Femur (tissue), 1 donor: ENCODE measurements at regions not wholly inside any gene's neighbourhood (a gene's known extent, or its start where the extent isn't known, plus 50 kb on each side); places are given as distances from the start of the nearest gene placed in this dataset.
"Not testable (repeated sequence)": the region's sequence is repeated elsewhere in the genome, so short reads cannot be mapped to it uniquely, and the experiment has no call there.

Experiments used
- DNase-seq: peaks from one replicate; pipeline ENCODE4 v3.0.0-alpha.2; 2017

DNA sequence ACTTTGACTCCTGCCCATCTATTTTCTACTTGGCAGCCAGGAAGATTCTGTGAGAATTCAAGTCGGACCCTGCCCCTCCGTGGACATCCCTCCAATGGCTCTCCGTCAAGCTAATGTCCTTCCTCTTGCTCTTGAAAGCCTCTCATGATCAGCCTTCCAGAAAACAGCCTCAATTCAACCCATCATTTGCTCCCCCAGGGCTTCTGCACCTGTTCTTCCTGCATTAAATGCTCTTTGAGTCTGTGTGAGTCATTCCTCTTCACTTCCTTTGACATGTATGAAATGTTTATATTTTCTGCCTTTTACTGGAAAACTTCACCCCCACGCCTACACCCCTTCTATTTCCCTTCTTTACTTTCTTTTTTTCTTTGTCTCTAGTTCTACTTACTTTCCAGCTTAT, 734.1 kb upstream of the ZP4 start:
- no peak for DNase-seq

DNA sequence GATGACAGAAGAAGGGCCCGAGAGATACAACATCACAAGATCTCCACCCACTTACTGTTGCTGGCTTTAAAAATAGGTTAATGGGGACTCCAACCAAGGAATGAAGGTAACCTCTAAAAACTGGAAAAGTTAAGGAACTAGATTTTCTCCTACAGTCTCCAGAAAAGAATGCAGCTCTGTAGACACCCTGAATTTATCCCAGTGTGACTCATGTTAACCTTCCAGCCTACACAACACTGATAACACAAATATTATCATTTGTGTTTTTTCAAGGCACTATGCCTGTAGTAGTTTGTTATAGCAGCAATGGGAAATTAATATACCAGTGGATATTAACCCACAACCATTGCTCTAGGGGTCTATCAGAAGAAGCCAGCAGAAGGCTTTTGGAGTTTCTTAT, 730.7 kb upstream of the ZP4 start:
- DNase-seq: no peak

DNA sequence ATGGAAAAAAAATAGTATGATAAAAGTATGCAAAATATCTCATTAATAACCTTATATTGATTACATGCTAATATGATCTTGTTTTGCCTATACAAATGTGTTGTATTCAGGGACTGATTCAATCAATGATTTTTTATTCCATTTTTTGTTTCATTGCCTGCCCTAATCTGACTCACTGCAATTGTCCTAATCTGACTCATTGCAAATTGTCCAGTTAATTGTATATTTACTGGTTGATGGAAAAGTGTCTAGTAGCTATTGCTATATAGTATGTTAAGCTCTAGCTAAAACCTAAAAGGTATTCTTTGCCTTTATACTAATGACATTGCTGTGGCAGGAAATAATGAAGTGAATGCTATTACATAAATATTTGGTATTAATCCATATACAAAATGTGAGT, 728.9 kb upstream of the ZP4 start:
- no peak for DNase-seq

DNA sequence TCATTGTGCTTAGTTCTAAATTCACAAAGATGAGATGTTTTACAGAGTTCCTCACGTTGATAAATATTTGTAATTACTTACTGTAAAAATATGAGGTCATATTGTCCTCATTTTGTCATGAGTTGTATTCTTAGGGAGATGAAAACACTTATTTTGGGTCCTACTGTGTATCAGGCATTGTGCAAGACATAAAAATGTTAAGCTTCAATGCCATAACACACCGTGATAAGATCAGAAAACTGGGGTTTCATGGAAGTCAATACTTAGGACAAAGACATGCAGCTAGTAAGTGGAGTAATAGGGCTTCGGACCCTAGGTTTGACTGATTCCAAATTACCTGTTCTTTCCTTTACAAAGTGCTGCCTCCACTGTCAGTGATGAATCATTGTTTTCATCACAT, 720.7 kb upstream of the ZP4 start:
- DNase-seq: no peak

DNA sequence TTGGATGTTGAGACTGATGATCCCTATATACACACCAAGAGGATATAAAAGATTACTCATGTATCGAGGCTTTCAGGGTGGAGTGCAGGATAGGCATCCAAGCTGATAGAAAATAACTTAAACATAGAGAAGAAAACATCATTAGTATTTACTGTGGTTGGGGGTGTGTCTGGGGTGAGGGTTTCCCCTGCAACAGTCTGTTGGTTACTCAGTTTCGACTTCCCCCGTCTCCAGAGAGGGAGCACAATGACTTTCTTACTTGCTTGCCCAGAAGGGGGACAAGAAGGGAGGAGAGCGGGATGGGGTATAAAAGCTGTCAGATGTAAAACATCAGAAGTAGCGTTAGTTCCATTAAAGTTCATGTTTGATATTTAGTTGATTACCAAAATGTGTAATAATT, 717.4 kb upstream of the ZP4 start:
- DNase-seq: no peak

DNA sequence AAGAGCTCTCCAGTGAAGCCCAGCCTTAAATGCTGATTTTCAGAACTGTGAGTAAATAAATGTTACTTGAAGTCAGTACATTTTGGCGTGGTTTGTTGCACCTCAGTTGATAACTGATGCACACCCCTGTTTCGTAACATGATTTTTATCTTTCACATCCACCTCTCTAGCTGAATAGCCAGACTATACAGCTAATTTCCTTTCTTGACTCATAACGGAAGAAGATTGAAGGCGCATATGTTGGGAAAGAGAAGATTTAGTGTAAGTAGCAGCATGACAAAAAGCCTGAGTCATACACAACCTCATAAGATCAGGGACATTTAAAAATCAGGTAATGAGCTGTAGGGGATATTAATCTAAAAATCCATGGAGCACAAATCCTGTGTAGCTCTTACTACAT, 716.2 kb upstream of the ZP4 start:
- no peak for DNase-seq

DNA sequence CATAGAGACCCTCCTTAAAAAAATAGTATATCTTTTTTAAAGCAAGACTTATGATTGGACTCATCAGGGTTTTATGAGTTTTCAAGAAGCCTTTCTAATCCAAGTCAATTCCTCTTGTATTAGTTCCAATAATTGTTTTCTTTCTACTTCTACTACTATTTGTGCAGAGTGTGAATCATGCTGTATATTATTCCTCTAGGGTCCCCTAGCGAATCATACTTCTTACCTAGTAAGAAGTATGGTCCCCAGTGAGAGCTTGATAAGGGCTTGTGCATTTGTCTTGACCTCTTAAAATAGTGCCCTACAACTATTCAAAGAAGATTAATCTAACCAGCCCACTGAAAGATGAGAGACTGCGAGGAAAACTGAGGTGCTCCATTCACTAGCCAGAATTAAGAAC, 715.7 kb upstream of the ZP4 start:
- no peak for DNase-seq

DNA sequence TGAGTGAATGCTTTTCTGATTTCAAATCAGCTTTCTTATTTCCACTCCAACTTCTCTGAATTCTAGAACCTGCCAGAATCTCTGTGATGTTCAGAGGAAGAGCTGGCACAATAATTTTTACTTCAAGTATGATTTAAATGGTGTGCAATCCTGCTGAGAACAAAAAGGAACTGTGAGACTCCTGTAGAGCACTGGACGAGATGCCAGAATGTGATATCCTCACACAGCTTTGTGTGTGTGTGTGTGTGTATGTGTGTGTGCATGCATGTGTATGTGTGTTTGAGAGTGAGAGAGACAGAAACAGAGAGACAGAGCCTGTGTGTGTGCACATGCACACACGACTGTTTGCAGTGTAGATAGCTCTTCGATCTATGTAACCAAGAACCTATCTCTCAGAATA, 713.6 kb upstream of the ZP4 start:
- DNase-seq: no peak

DNA sequence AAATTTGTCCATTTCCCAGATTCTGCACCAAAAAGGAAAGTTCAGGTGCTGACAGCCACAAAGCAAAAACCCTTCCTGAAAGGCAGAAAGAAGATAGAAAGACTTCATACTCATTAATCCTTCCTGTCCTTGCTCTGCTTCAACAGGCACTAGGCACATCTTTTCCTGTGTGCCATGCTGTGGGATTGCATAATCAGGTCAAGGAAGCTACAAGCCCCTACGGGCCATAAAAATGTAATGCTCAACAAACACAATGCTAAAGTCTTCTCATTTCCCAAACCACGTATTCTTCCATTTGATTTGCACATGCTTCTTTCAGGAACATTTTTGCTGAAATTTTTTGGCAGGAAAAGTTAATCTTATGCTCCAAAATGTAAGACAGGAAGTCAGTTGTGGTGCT, 710.9 kb upstream of the ZP4 start:
- not testable (repeated sequence) for DNase-seq

DNA sequence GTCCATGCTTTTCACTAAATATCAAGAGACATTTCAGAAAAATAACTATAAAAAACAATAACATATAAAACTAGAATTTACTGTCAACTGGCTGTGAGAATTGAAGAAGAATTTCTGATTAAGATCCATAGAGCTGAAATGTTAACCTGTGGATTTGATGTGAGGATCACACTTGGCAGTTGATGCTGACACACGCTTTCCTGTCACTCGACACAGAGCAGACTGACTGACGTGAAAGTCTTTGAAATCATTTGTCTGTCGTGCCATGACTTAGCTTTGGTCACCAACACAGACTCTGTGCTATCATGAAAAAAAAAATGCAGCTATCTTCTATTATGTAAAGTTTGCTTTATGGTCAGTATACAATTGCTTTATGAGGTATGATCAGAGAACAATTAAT, 706.0 kb upstream of the ZP4 start:
- DNase-seq: no peak

DNA sequence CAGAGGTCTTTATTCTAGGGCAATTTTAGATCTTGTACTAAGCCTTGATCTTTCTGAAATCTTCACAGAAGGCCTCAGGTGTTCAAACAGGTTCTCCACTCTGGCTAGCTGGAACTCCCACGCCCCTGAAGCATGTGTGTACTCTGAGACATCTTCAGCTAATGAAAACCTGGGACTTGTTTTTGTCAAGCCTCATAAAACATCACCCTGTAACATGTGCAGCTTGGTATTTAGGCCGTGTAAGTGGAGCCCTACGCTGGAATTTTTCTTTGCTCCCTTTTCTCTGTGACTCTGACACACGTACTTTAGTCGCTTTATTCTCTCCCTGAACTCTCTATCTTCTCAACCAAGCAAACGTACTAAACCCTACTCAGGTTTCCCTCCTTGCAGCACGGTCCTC, 701.9 kb upstream of the ZP4 start:
- no peak for DNase-seq

DNA sequence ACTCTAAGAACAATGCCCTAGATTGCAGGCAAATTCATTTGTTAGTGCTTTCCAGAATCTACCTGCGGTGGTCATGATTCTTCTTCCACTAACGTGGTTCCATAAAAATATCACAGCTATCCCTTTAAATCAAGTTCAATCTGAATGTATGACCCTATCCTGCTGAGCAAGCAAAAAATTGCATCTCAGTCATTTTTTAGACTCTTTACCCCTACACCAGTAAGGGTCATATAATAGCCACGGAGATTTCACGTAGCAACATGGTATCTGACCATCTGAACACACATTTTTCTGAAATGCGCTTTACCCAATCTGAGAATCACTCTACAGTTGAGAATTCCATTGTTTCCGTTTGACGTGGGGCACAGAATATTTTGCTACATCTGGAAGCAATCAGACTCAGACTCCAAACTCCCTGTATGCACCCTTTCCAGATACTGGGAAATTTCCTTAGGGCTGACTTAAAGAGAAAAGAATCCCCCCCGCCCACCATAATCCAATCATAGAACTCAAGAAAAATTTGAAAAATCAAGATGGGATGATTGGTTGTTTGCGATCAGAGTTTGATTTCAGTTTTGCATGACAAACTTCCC, 699.2 kb upstream of the ZP4 start:
- peak; percentile 18 for DNase-seq

DNA sequence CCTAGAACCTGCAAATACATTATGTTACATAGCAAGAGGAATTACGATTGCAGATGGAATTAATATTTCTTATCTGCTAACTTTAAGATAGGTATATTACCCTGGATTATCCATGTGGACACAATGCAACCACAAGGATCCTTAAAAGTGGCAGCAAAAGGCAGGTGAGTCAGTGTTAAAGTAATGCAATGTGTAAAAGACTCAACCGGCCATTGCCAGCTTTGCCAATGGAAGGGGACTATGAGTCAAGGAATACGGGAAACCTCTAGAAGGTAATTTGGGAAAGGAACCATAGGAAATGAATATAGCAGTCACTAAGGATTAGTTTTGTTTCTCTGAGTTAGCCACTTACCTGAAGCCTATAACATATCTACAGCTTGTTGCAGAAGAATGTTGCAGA, 692.1 kb upstream of the ZP4 start:
- no peak for DNase-seq

DNA sequence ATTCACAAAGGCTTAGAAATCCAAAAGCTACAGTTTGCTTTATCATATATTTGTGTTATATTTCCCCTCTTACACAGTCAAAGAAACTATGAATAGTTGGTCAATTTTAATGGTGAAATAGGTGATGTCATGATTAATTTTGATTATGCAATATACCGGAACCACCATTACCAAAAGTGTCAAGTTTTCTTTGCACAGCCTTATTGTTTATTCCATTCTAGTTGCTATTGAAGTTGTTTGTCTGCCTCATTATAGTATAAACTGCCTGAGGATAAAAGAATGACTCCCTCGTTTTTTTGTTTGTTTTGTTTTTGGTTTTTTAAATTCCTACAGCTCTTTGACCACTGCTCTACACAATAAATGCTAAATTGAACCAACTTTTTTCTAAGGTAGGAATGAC, 690.6 kb upstream of the ZP4 start:
- DNase-seq: no peak

DNA sequence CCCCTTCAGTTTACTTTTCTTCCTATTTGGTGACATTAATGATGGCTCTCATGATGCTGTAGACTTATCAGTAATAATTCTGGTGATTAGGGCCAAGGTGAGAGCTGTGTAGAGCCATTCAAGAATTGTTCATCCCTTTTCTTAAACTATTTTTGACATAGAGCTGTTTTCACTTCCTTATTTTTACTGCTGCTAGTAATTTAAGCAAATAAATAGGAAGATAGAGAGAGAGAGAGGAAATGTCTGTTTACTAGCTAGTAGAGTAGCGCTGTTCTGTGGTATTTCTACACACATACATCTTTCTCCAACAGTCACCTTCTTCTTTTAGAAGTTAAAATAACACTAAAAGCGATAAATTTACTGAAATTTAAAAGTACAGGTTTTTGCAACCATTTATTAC, 678.0 kb upstream of the ZP4 start:
- DNase-seq: no peak

DNA sequence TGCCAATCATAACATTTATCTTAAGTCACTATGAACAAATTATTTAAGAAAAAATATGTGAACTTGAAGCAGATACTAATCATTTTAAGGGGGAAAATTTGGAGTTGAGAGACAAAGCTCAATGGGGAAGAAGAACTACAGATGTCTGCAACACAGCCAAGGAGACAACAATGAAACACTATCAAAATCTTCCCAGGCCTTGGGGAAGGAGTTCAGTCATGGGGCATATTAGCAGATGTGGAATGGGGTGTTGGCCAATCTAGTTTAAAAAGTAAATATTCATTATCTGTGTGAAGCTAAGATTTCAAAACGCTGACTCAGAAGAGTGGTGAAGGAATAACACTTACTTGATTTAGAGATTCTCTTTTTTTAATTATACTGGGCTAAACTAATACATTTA, 671.6 kb upstream of the ZP4 start:
- no peak for DNase-seq

DNA sequence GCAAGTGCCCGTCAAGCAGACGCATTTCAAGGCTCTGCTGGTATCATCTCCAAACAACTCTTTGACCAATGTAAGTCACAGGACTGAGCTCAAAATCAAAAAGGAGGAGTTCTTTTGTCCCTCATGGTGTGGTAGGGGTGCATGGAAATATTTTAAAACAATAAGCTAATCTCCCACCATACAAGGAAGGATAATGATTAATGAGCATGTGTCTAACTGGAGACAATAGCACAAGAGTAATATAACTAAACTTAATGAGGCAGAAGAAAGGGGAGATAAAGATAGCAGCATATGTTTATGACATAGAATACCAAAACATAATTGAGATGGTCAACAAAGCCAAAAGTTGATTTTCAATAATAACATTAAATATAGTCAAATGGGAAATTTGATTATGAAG, 668.0 kb upstream of the ZP4 start:
- no peak for DNase-seq

DNA sequence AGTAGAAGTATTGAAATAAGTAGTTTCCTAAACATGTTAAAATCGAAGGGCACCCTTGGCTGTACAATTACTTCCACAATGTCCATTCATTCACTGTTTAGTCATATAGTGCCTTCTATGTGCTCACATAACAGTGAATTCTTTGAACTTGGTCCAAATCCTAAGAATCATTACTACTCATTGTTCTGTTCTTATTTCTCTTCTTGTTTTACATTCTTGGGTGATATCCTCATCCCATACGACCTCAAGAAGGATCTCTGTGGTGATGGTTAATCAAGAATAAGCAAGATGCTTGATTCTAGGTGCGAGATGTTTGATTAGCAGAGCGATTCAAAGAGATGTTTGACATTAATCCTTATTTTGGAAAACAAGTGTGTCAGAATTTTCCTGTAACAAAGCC, 667.4 kb upstream of the ZP4 start:
- DNase-seq: no peak

DNA sequence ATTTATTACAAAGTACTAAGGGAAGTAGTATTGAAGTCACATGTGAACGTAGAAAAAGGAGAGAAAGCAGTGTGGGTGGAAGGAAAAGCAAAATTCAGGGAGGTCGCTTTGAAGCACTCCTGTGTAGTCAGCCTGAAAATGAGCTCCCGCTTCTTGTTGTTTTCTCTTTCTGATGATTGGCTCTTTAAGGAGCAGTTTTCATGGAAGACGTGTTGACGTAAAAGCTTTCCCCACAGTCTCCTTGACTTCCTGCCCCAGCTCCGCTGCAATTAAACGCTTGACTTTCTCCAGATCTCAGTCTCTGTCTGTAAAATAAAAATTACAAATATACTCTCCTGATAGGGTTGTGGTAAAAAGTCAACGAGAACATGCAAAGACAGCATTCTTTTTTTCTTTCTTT, 661.5 kb upstream of the ZP4 start:
- DNase-seq: no peak

DNA sequence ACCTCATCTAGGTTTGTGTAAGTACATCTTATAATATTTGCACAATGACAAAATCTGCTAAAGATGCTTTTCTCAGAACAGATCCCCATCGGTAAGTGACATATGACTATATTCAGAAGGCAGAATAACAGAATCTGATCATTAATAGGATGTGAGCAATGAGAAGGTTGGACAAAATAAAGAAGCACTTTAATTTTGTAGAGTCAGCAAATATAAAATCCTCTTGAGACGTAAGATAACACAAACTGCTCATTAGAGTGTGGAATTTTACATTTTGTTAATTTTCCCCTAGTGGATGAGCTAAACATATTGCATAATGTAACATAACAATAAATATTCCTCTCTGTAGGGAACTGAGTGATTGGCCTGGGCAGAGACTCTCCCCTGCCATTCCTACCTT, 658.4 kb upstream of the ZP4 start:
- no peak for DNase-seq

DNA sequence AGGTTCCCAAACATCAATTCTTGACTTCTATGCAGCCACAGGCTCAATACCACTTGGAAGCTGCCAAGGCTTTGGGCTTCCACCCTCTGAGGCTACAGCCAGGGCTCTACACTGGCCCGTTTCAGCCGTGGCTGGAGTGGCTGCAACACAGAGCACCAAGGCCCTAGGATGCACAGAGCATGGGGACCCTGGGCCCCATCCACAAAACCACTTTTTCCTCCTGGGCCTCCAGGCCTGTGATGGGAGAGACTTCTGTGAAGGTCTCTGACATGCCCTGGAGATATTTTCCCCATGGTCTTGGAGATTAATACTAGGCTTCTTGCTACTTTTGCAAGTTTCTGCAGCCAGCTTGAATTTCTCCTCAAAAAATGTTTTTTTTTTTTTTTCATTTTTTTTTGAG, 655.4 kb upstream of the ZP4 start:
- DNase-seq: no peak

DNA sequence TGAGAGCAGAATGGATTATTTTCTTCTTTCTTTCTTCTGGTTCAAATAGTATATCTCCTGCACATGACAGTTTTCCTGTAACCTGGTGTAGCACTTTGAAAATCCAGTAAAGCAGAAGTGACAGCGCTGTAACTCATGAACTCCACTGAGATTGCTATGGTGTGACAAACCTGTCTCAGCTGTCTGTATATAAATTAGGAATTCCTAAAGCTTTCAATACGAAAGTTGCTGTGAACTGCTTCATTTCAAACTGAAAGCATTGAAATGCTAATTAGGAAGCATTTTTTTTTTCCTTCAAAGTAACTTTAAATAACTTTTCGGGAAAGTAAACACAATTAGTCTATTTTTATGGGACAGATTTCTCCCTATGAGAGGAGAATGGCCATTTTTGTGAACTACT, 646.9 kb upstream of the ZP4 start:
- no peak for DNase-seq

DNA sequence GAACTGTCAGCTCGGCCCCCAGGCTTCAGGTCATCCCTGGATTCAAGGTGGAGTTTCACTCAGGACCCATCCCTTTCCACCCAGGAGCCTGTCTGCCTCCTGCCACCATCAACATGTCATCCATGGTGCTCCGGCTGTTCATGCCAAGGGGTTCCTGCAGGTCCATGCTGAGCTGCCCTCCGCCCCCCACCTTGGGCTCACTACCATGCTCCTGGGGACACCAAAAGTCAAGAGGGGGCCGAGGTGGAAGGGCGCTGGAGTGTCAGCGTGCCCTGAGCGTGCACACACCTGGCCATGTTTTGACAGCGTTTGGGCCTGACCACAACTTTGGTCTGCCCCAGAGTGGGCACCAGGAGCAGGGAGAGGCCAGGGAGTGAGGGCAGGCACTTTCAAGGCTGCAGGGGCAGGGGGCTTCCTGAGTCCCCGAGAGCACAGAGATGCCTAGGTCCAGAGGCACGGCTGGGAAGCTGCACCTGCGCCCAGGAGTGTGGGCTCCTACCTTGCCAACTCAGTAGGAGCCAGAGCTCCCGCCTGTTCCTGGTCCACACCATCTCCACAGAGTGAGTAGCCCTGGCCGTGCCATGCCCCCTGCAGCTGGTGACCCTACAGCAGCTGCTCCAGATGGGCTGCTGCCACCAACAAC, 639.6 kb upstream of the ZP4 start:
- DNase-seq: no peak

DNA sequence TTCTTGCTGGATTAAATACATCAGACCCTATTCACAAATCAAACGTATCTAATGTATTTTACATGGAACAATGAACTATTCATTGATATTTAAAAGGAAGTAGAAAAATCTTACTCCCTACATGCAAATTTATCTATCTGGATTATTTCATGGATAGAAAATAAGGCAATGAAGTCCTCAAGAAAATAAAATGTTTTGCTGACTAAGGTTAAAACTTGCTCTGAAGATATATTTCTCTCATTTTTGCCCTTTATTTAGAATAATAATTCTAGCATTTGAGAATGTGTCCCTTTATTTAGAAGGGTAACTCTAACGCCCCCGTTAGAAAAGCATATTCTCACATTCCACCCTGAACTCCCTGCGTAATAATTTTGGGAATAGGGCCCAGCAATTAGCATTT, 627.0 kb upstream of the ZP4 start:
- DNase-seq: no peak

DNA sequence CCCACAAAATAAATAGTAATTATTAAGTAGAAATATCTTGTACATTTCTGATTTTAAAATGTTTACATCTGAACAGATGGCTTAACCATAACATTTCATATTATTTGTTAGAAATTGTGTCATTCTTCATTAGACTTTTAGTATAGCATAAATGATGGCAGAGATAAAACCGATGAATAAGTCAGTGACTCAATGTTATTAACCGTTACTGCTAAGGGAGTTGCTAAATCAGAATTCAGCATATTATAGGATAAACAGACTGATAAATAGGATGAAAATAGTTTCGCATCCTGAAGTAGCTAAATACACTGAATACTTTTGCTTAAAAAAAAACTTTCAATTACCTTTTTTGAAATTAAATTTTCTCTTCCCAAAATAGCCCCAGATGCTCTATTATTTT, 610.6 kb upstream of the ZP4 start:
- DNase-seq: no peak

DNA sequence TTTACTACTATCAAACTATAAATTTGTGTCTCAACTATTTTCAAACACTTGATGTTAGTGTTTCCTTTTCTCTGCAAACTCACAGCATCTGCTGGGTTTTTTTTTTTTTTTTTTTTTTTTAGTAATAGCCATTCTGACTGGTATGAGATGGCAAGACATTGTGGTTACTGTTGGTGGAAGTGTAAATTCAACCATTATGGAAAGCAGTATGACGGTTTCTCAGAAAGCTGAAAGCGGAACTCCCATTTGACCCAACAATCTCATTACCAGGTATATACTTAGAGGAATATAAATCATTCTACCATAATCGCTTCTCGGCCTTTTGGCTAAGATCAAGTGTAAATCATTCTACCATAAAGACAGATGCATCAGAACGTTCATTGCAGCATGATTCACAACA, 608.3 kb upstream of the ZP4 start:
- no peak for DNase-seq
